HL-60 (cell line): ENCODE measurements at regions not wholly inside any gene's neighbourhood (a gene's known extent, or its start where the extent isn't known, plus 50 kb on each side); places are given as distances from the start of the nearest gene placed in this dataset.

Experiments used
- DNase-seq, 2 experiments: peaks; one replicate each; pipeline ENCODE4 v3.0.0-alpha.2; 2010 to 2020; ENCODE audit warnings: low read depth in 1 of 2, low spot score in 1 of 2
- H3K27ac ChIP-seq: fragments of 250-450 bp; sonication (Bioruptor Pico); replicated peaks from 2 replicates; pipeline ENCODE4 v1.5.1; 2020; ENCODE audit warnings: mild to moderate bottlenecking, moderate library complexity
- H3K27me3 ChIP-seq: fragments of 250-450 bp; sonication (Bioruptor Pico); 2 replicates; pipeline ENCODE4 v1.5.1; 2021; ENCODE audit warnings: mild to moderate bottlenecking, moderate library complexity; ENCODE audit not compliant: insufficient read depth, poor library complexity, severe bottlenecking
- H3K4me3 ChIP-seq: replicated peaks from 2 replicates; pipeline ENCODE4 v1.5.1; 2011; ENCODE audit warnings: mild to moderate bottlenecking, control low read depth, low read length; ENCODE audit not compliant: insufficient read depth
- GABPA ChIP-seq: IDR thresholded peaks from 2 replicates; pipeline ENCODE4 v1.6.1; 2012; ENCODE audit warnings: low read depth
- POLR2AphosphoS5 ChIP-seq: IDR thresholded peaks from 2 replicates; pipeline ENCODE4 v1.6.1; 2012; ENCODE audit warnings: low read depth
- SPI1 ChIP-seq: IDR thresholded peaks from 2 replicates; pipeline ENCODE4 v1.6.1; 2012; ENCODE audit warnings: low read depth, mild to moderate bottlenecking, borderline replicate concordance
- TF ChIP-seq, protein P1 (sequence below): IDR thresholded peaks from 2 replicates; pipeline ENCODE4 v1.6.1; 2012; ENCODE audit warnings: low read depth; ENCODE audit not compliant: insufficient replicate concordance
- TF ChIP-seq, protein P2 (sequence below): IDR thresholded peaks from one replicate; pipeline ENCODE4 v1.5.1; 2011; ENCODE audit warnings: low read length, control low read depth, inconsistent platforms; ENCODE audit not compliant: insufficient read depth

DNA sequence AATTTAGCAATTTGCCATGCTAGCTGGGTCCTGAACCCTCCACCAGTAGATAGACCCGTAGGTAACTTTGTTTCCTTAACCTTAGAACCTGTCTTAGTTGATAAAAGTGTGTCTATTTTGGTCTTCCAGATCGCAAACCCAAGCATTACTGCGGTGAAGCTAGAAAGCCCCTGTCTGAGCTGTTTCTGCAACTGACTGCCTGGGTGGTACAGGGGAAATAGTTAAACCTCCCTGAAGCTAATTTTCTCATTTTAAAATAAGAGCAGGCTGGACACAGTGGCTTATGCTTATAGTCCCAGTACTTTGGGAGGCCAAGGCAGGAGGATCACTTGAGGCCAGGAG, 67.9 kb upstream of the EPCAM start:
- no peaks in the 10 kb centered on the region for H3K27me3 ChIP-seq
- peak overlapping the region; percentile 46 for H3K27ac ChIP-seq
- H3K4me3 ChIP-seq = no peak overlapping the region
- no peak for TF ChIP-seq GABPA
- TF ChIP-seq, protein P1, sequence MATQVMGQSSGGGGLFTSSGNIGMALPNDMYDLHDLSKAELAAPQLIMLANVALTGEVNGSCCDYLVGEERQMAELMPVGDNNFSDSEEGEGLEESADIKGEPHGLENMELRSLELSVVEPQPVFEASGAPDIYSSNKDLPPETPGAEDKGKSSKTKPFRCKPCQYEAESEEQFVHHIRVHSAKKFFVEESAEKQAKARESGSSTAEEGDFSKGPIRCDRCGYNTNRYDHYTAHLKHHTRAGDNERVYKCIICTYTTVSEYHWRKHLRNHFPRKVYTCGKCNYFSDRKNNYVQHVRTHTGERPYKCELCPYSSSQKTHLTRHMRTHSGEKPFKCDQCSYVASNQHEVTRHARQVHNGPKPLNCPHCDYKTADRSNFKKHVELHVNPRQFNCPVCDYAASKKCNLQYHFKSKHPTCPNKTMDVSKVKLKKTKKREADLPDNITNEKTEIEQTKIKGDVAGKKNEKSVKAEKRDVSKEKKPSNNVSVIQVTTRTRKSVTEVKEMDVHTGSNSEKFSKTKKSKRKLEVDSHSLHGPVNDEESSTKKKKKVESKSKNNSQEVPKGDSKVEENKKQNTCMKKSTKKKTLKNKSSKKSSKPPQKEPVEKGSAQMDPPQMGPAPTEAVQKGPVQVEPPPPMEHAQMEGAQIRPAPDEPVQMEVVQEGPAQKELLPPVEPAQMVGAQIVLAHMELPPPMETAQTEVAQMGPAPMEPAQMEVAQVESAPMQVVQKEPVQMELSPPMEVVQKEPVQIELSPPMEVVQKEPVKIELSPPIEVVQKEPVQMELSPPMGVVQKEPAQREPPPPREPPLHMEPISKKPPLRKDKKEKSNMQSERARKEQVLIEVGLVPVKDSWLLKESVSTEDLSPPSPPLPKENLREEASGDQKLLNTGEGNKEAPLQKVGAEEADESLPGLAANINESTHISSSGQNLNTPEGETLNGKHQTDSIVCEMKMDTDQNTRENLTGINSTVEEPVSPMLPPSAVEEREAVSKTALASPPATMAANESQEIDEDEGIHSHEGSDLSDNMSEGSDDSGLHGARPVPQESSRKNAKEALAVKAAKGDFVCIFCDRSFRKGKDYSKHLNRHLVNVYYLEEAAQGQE = no peak
- TF ChIP-seq POLR2AphosphoS5 = no peak
- no peak for DNase-seq

DNA sequence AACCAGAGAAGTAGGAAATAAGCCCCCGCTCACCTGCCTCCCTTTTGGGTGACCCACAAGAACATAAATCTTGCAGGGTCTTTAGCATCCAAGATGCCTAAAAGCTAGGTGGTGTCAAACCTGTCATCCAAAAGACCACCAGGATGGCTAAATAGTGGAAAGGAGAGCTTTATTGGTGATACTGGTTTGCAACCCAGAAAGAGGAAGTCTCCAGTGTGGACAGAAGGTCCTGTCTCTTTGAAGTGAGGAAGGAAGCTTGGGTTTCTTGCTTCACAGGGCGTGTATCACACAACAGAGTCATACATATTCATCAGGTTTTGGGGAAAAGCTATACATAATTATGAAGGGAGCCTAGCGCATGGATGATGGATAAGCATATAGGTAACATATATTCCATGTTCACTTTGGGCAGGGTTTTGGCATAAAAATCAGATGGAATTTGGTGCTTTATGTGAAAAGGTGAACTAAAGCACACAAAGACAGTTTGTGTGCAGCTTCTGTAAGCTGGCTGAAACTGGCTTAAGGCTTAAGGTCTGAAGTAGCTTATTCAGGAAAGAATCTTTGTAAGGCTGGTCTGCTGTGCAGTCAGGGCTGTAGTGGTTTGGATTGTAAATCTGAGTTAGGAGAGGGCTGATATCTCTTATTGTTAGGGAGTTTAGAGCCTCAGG, 68.4 kb upstream of the EPCAM start:
- TF ChIP-seq, protein P2, sequence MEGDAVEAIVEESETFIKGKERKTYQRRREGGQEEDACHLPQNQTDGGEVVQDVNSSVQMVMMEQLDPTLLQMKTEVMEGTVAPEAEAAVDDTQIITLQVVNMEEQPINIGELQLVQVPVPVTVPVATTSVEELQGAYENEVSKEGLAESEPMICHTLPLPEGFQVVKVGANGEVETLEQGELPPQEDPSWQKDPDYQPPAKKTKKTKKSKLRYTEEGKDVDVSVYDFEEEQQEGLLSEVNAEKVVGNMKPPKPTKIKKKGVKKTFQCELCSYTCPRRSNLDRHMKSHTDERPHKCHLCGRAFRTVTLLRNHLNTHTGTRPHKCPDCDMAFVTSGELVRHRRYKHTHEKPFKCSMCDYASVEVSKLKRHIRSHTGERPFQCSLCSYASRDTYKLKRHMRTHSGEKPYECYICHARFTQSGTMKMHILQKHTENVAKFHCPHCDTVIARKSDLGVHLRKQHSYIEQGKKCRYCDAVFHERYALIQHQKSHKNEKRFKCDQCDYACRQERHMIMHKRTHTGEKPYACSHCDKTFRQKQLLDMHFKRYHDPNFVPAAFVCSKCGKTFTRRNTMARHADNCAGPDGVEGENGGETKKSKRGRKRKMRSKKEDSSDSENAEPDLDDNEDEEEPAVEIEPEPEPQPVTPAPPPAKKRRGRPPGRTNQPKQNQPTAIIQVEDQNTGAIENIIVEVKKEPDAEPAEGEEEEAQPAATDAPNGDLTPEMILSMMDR = no peak
- peak; percentile 100 for TF ChIP-seq SPI1

DNA sequence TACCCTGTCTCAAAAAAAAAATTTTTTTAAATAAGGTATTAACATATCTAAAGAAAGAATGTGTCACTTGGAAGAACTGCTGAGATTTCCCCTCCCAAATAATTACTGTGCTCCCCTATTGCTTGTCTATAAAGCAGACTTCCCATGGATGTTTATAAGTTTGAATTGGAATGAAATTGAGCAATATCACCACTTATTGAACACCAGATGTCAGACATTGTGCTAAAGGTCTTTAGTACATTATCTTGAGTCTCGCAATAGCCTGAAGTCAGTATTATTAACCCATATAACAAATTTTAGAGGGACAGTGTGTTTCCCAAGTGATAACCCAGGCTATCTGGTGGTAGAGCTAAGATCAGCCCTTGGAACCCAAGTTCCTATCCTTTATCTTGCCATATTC, 69.0 kb upstream of the EPCAM start:
- TF ChIP-seq, protein P1 = no peak
- TF ChIP-seq SPI1 (no peak), POLR2AphosphoS5 (no peak), GABPA (no peak)
- TF ChIP-seq, protein P2 = no peak
- Histone ChIP-seq H3K27me3 (no peaks in the 10 kb centered on the region), H3K27ac (peak overlapping the region; percentile 48), H3K4me3 (no peak overlapping the region)
- no peak for DNase-seq

More for the DNA sequence above, 68.4 kb upstream of the EPCAM start:
- Histone ChIP-seq H3K27me3 (no peaks in the 10 kb centered on the region), H3K27ac (peak overlapping the region; percentile 48), H3K4me3 (no peak overlapping the region)
- peak; percentile 44 to 88 for DNase-seq

DNA sequence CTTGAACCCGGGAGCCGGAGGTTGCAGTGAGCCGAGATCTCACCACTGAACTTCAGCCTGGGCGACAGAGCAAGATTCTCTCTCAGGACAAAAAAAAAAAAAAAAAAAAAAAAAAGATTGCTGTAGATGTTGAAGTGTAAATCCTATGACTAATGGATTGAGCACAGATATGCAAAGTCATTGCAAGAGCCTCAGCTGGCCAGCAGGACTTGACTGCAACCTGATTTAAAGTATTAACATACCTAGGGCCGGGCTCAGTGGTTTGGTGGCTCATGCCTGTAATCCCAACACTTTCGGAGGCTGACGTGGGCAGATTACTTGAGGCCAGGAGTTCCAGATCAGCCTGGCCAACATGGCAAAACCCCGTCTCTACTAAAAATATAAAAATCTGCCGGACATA, 69.6 kb upstream of the EPCAM start:
- Histone ChIP-seq H3K4me3 (no peak overlapping the region), H3K27ac (peak overlapping the region; percentile 48), H3K27me3 (no peaks in the 10 kb centered on the region)
- TF ChIP-seq, protein P1 = no peak
- no peak for TF ChIP-seq SPI1
- TF ChIP-seq, protein P2 = no peak
- TF ChIP-seq POLR2AphosphoS5 = no peak
- no peak for TF ChIP-seq GABPA
- no peak for DNase-seq
